Gastrocnemius medialis (tissue), 4 donors: ENCODE measurements at regions not wholly inside any gene's neighbourhood (a gene's known extent, or its start where the extent isn't known, plus 50 kb on each side); places are given as distances from the start of the nearest gene placed in this dataset.

ENCODE experiments used
- ATAC-seq, 2 donors: fragments of 150-250 bp; one replicate each; pipeline ENCODE4 v1.9.1; 2016
- DNase-seq, 2 donors: peaks; one replicate each; pipeline ENCODE4 v3.0.0-alpha.2; 2019
- H3K27ac ChIP-seq, 4 donors: fragments of 200-600 bp; sonication (generic); 1 replicate in 1 of 4; 2 replicates in 3 of 4; pipeline ENCODE4 v1.5.1; 2016 to 2018; ENCODE audit warnings: mild to moderate bottlenecking in 2 of 4, moderate library complexity in 1 of 4
- H3K27me3 ChIP-seq, 3 donors: fragments of 200-600 bp; sonication (generic) in 2 of 3; 1 replicate in 1 of 3; 2 replicates in 2 of 3; pipeline versions ENCODE4 v1.5.1 to v1.6.0; 2016 to 2019; ENCODE audit warnings: mild to moderate bottlenecking in 1 of 3, moderate library complexity in 1 of 3
- H3K36me3 ChIP-seq, 2 donors: fragments of 200-600 bp; sonication (generic) in 1 of 2; one replicate each; pipeline ENCODE4 v1.5.1; 2017 to 2018
- H3K4me1 ChIP-seq, 2 donors: fragments of 200-600 bp; sonication (generic) in 1 of 2; one replicate each; pipeline ENCODE4 v1.5.1; 2016 to 2017; ENCODE audit warnings: mild to moderate bottlenecking in 2 of 2
- H3K4me3 ChIP-seq, 4 donors: fragments of 200-600 bp; sonication (generic) in 3 of 4; 1 replicate in 1 of 4; 2 replicates in 3 of 4; pipeline ENCODE4 v1.5.1; 2016 to 2019; ENCODE audit warnings: mild to moderate bottlenecking in 2 of 4
- H3K9me3 ChIP-seq, 3 donors: fragments of 200-600 bp; sonication (generic) in 2 of 3; 1 replicate in 1 of 3; 2 replicates in 2 of 3; pipeline ENCODE4 v1.5.1; 2016 to 2019
- CTCF ChIP-seq, 5 experiments: fragments of 450-650 bp in 3 of 5; fragments of 200-600 bp in 2 of 5; sonication (generic) in 2 of 5; IDR thresholded peaks in 4 of 5; conservative IDR thresholded peaks in 1 of 5; 1 replicate in 4 of 5; 2 replicates in 1 of 5; pipeline ENCODE4 v1.5.1; 2016 to 2019; ENCODE audit warnings: antibody characterized with exemption in 5 of 5, mild to moderate bottlenecking in 3 of 5, moderate library complexity in 3 of 5
- POLR2A ChIP-seq, 2 donors: fragments of 450-650 bp; IDR thresholded peaks; one replicate each; pipeline ENCODE4 v1.6.1; 2017; ENCODE audit warnings: antibody characterized with exemption in 2 of 2, mild to moderate bottlenecking in 2 of 2, moderate library complexity in 2 of 2
- in situ Hi-C, 4 donors: fragments of 200-750 bp; cut with MboI; loops; one replicate each; pipeline versions ENCODE4 v1.15.0 to v1.8.0; 2017; ENCODE audit warnings: low sequenced_read_pairs in 4 of 4
- intact Hi-C: fragments of 100-400 bp; cut with DNase I; formaldehyde crosslinking; loops from one replicate; pipeline ENCODE4 v1.15.1; 2023; ENCODE audit warnings: low total_unique reads

GRCh38 chr11:10909141-10909883, 51.5 kb upstream of the ZBED5 start:
- Histone ChIP-seq H3K9me3 (no peaks in the 10 kb centered on the region), H3K36me3 (no peaks in the 10 kb centered on the region), H3K27ac (no peak overlapping the region), H3K4me1 (peaks cover 7 to 8% of the 10 kb centered on the region in 2 donors), H3K27me3 (no peaks in the 10 kb centered on the region), H3K4me3 (no peak overlapping the region)
- DNase-seq (no peak), ATAC-seq (no peak)
- TF ChIP-seq CTCF (IDR thresholded peaks at IDR 0.05 in 4 of 5, conservative IDR thresholded peaks at IDR 0.05 in 1 of 5): no peak
- no peak for TF ChIP-seq POLR2A (IDR thresholded peaks at IDR 0.05)
- in situ Hi-C loops (no loop called here), intact Hi-C loops (loop anchor here (10.0 kb wide), 1 partner anchor 235 kb away; no protein-coding TSS in a partner anchor)

GRCh38 chr11:10908215-10908951, 50.5 kb upstream of the ZBED5 start:
- intact Hi-C loops (loop anchor here (10.0 kb wide), 1 partner anchor 236 kb away; no protein-coding TSS in a partner anchor), in situ Hi-C loops (no loop called here)
- TF ChIP-seq CTCF (IDR thresholded peaks at IDR 0.05 in 4 of 5, conservative IDR thresholded peaks at IDR 0.05 in 1 of 5) (no peak), POLR2A (IDR thresholded peaks at IDR 0.05) (no peak)
- no peaks in the 10 kb centered on the region for H3K27me3 ChIP-seq
- no peak overlapping the region for H3K4me3 ChIP-seq
- ATAC-seq (no peak), DNase-seq (no peak)
- no peak overlapping the region for H3K27ac ChIP-seq
- H3K36me3 ChIP-seq: no peaks in the 10 kb centered on the region
- peaks cover 6 to 7% of the 10 kb centered on the region in 2 donors for H3K4me1 ChIP-seq
- no peaks in the 10 kb centered on the region for H3K9me3 ChIP-seq
